IMR-90 (cell line): ENCODE measurements at regions not wholly inside any gene's neighbourhood (a gene's known extent, or its start where the extent isn't known, plus 50 kb on each side); places are given as distances from the start of the nearest gene placed in this dataset.

Source experiments
- ATAC-seq: fragments of 200-7000 bp; cut with Tn5 transposase; 2 replicates; pipeline ENCODE4 v1.9.1; 2020; ENCODE audit warnings: low read depth, mild to moderate bottlenecking, moderate library complexity
- BruUV-seq: library from RNA; stranded (reverse); fragments of 400-500 nt; replicated peaks from 2 replicates; lab custom pipeline; 2021; lab: Mats Ljungman, UMichigan
- CTCF ChIA-PET: fragments of 300-600 bp; formaldehyde crosslinking; extraction: SDS; loops from one replicate; lab custom pipeline; 2021; ENCODE audit warnings: antibody characterized with exemption; lab: Yijun Ruan, JAX
- POLR2A ChIA-PET: fragments of 300-600 bp; sonication (Branson Sonifier 250); formaldehyde crosslinking; loops from one replicate; lab custom pipeline; 2022; ENCODE audit warnings: antibody characterized with exemption; ENCODE audit not compliant: unreplicated experiment; lab: Charles Lee
- DNase-seq: peaks from one replicate; pipeline ENCODE4 v3.0.0; 2013
- H2AFZ ChIP-seq: replicated peaks from 2 replicates; pipeline ENCODE3; 2013; ENCODE audit warnings: low read length, mild to moderate bottlenecking; ENCODE audit not compliant: poor library complexity
- H2AK5ac ChIP-seq: 2 replicates; pipeline ENCODE4 v1.6.1; 2013; ENCODE audit warnings: low read depth, low read length, inconsistent platforms
- H2AK9ac ChIP-seq: replicated peaks from 2 replicates; pipeline ENCODE3; 2013; ENCODE audit warnings: mild to moderate bottlenecking, low read depth, low read length, moderate library complexity; ENCODE audit not compliant: poor library complexity
- H2BK120ac ChIP-seq: 2 replicates; pipeline ENCODE4 v1.6.1; 2013; ENCODE audit warnings: low read depth, low read length, inconsistent platforms
- H2BK15ac ChIP-seq: 3 replicates; pipeline ENCODE4 v1.6.1; 2013; ENCODE audit warnings: low read depth, low read length, inconsistent platforms
- H2BK20ac ChIP-seq: 2 replicates; pipeline ENCODE4 v1.6.1; 2013; ENCODE audit warnings: low read depth, mild to moderate bottlenecking, inconsistent platforms, low read length, moderate library complexity
- H2BK5ac ChIP-seq: 2 replicates; pipeline ENCODE4 v1.6.1; 2013; ENCODE audit warnings: mild to moderate bottlenecking, low read depth, low read length, inconsistent platforms; ENCODE audit not compliant: poor library complexity, severe bottlenecking
- H3K14ac ChIP-seq: replicated peaks from 2 replicates; pipeline ENCODE4 v1.6.1; 2013; ENCODE audit warnings: low read depth, low read length, inconsistent platforms
- H3K18ac ChIP-seq: 2 replicates; pipeline ENCODE4 v1.6.1; 2013; ENCODE audit warnings: low read depth, low read length, control low read depth
- H3K23ac ChIP-seq: 2 replicates; pipeline ENCODE4 v1.6.1; 2013; ENCODE audit warnings: low read depth, low read length, inconsistent platforms
- H3K27ac ChIP-seq: 2 replicates; pipeline ENCODE4 v1.5.1; 2013; ENCODE audit warnings: mild to moderate bottlenecking, control low read depth, low read length; ENCODE audit not compliant: insufficient read depth
- H3K27me3 ChIP-seq: 2 replicates; pipeline ENCODE4 v1.6.1; 2013; ENCODE audit warnings: low read length; ENCODE audit not compliant: control insufficient read depth, insufficient read depth
- H3K36me3 ChIP-seq: 2 replicates; pipeline ENCODE4 v1.6.1; 2013; ENCODE audit warnings: low read length, mixed read lengths; ENCODE audit not compliant: control insufficient read depth, insufficient read depth
- H3K4ac ChIP-seq: 2 replicates; pipeline ENCODE4 v1.6.1; 2013; ENCODE audit warnings: low read depth, low read length, inconsistent platforms
- H3K4me1 ChIP-seq: 2 replicates; pipeline ENCODE4 v1.6.1; 2013; ENCODE audit warnings: low read length, mixed read lengths; ENCODE audit not compliant: control insufficient read depth, insufficient read depth
- H3K4me2 ChIP-seq: 2 replicates; pipeline ENCODE4 v1.6.1; 2013; ENCODE audit warnings: low read depth, mild to moderate bottlenecking, control low read depth, low read length, moderate library complexity
- H3K4me3 ChIP-seq: 2 replicates; pipeline ENCODE4 v1.5.1; 2013; ENCODE audit warnings: low read depth, mild to moderate bottlenecking, control low read depth, low read length, moderate library complexity; ENCODE audit not compliant: insufficient read depth
- H3K56ac ChIP-seq: 2 replicates; pipeline ENCODE4 v1.6.1; 2013; ENCODE audit warnings: low read length, inconsistent platforms; ENCODE audit not compliant: insufficient read depth; ENCODE audit errors: extremely low read depth
- H3K79me1 ChIP-seq, 2 experiments: 2 replicates each; pipeline ENCODE4 v1.6.1; 2013; ENCODE audit warnings: low read length in 2 of 2, inconsistent platforms in 1 of 2, low read depth in 1 of 2
- H3K9ac ChIP-seq: 2 replicates; pipeline ENCODE4 v1.6.1; 2013; ENCODE audit warnings: low read depth, low read length, control low read depth
- H3K9me1 ChIP-seq: 2 replicates; pipeline ENCODE4 v1.6.1; 2013; ENCODE audit warnings: low read length, inconsistent platforms; ENCODE audit not compliant: insufficient read depth
- H3K9me3 ChIP-seq: 2 replicates; pipeline ENCODE4 v1.6.1; 2013; ENCODE audit warnings: low read length; ENCODE audit not compliant: control insufficient read depth, insufficient read depth
- H4K20me1 ChIP-seq: 2 replicates; pipeline ENCODE4 v1.6.1; 2013; ENCODE audit warnings: low read length, inconsistent platforms; ENCODE audit not compliant: insufficient read depth
- H4K5ac ChIP-seq: 2 replicates; pipeline ENCODE4 v1.6.1; 2013; ENCODE audit warnings: mild to moderate bottlenecking, low read depth, low read length, control low read depth
- H4K8ac ChIP-seq, 2 experiments: 2 replicates each; pipeline ENCODE4 v1.6.1; 2013; ENCODE audit warnings: low read depth in 2 of 2, low read length in 2 of 2, control low read depth in 1 of 2, inconsistent platforms in 1 of 2
- H4K91ac ChIP-seq: 2 replicates; pipeline ENCODE4 v1.6.1; 2013; ENCODE audit warnings: low read depth, low read length, inconsistent platforms; ENCODE audit not compliant: insufficient read depth
- BHLHE40 ChIP-seq: fragments of 150-350 bp; IDR thresholded peaks from 2 replicates; pipeline ENCODE4 v1.6.1; 2016; ENCODE audit warnings: mild to moderate bottlenecking, low read depth, low read length
- CHD1 ChIP-seq: IDR thresholded peaks from 2 replicates; pipeline ENCODE4 v1.6.1; 2012; ENCODE audit warnings: low read depth, low read length, improper control_type of control experiment
- FOS ChIP-seq: fragments of 150-350 bp; IDR thresholded peaks from 2 replicates; pipeline ENCODE4 v1.6.1; 2016; ENCODE audit warnings: low read depth, low read length
- MAFK ChIP-seq: IDR thresholded peaks from 2 replicates; pipeline ENCODE4 v1.6.1; 2012; ENCODE audit warnings: low read depth, low read length, improper control_type of control experiment
- MAZ ChIP-seq: IDR thresholded peaks from 2 replicates; pipeline ENCODE4 v1.6.1; 2012; ENCODE audit warnings: low read depth, mild to moderate bottlenecking, low read length, improper control_type of control experiment, moderate library complexity, borderline replicate concordance
- MXI1 ChIP-seq: IDR thresholded peaks from 2 replicates; pipeline ENCODE4 v1.6.1; 2012; ENCODE audit warnings: low read depth, mild to moderate bottlenecking, low read length, moderate library complexity, borderline replicate concordance
- NFE2L2 ChIP-seq: fragments of 150-350 bp; IDR thresholded peaks from 2 replicates; pipeline ENCODE4 v1.6.1; 2016; ENCODE audit warnings: low read depth, mild to moderate bottlenecking, low read length
- POLR2A ChIP-seq: IDR thresholded peaks from 2 replicates; pipeline ENCODE4 v1.6.1; 2012; ENCODE audit warnings: mild to moderate bottlenecking, low read depth, low read length
- RAD21 ChIP-seq: IDR thresholded peaks from 2 replicates; pipeline ENCODE4 v1.6.1; 2012; ENCODE audit warnings: low read length, improper control_type of control experiment
- RCOR1 ChIP-seq: IDR thresholded peaks from 2 replicates; pipeline ENCODE4 v1.6.1; 2012; ENCODE audit warnings: mild to moderate bottlenecking, low read length, improper control_type of control experiment; ENCODE audit not compliant: insufficient replicate concordance
- RFX5 ChIP-seq: IDR thresholded peaks from 2 replicates; pipeline ENCODE4 v1.8.0; 2012; ENCODE audit warnings: low read depth, mild to moderate bottlenecking, low read length, moderate library complexity
- SMC3 ChIP-seq: fragments of 150-350 bp; IDR thresholded peaks from 2 replicates; pipeline ENCODE4 v1.6.1; 2016; ENCODE audit warnings: low read depth, mild to moderate bottlenecking, antibody characterized with exemption, low read length, moderate library complexity
- WGBS, 2 experiments: methylation state at CpG; one replicate each; pipeline versions ENCODE4 v1.1.5 to v1.1.7; 2013; ENCODE audit warnings: missing lambda C conversion rate in 2 of 2; ENCODE audit not compliant: insufficient read length in 1 of 2; ENCODE audit errors: extremely low coverage in 2 of 2; 5-methylcytosine and 5-hydroxymethylcytosine counted together
- dilution Hi-C: fragments of 300-500 bp; cut with HindIII; formaldehyde crosslinking; loops from one replicate; pipeline ENCODE4 v1.14.3; 2018; ENCODE audit warnings: low sequenced_read_pairs; ENCODE audit not compliant: unreplicated experiment
- in situ Hi-C: fragments of 300-500 bp; cut with MboI; formaldehyde crosslinking; loops from 3 replicates; pipeline ENCODE4 v1.14.3; 2019; ENCODE audit warnings: low sequenced_read_pairs, inconsistent platforms, mixed read lengths
- intact Hi-C: fragments of 100-400 bp; cut with micrococcal nuclease; formaldehyde crosslinking; loops from 2 replicates; pipeline ENCODE4 v1.10.0; 2022
- TF ChIP-seq, protein P1 (sequence below): fragments of 150-350 bp; IDR thresholded peaks from 2 replicates; pipeline ENCODE4 v1.6.1; 2017; ENCODE audit warnings: mild to moderate bottlenecking, antibody characterized with exemption, low read length, low read depth

DNA sequence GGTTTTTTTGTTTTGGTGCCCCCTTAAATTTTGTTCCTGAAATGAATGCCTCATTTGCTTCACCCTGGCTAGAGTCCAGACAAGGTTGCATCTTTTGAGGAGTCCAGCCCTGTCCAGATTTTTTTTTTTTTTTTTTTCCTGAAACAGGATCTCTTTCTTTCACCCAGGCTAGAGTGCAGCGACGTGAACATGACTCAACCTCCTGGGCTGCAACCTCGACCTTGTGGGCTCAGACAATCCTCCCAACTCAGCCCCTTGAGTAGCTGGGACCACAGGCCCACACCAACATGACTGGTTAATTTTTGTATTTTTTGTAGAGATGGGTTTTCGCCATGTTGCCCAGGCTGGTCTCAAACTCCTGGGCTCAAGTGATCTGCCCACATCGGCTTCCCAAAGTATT, 469.0 kb upstream of the BRINP1 start:
- no peak overlapping the region for H3K23ac ChIP-seq
- no peak overlapping the region for H2BK120ac ChIP-seq
- no peak overlapping the region for H4K5ac ChIP-seq
- no peak overlapping the region for H4K8ac ChIP-seq
- H2AK9ac ChIP-seq: no peak overlapping the region
- no peak for DNase-seq
- no CpG with 5 or more reads among the region's 5 CpGs for WGBS, 2 experiments
- no peak overlapping the region for H2AK5ac ChIP-seq
- H3K18ac ChIP-seq: no peak overlapping the region
- in situ Hi-C loops (no loop called here), dilution Hi-C loops (no loop called here), intact Hi-C loops (no loop called here)
- no peaks in the 10 kb centered on the region for H3K9me1 ChIP-seq
- H2AFZ ChIP-seq: no peak overlapping the region
- H3K4me3 ChIP-seq: no peak overlapping the region
- ChIA-PET CTCF (interaction anchor here (0.7 kb wide), 1 partner anchor 12 kb away, joined by 6 read pairs; no protein-coding TSS in a partner anchor), POLR2A (no interaction called here)
- peaks cover 5% of the 10 kb centered on the region for H3K9me3 ChIP-seq
- no peak overlapping the region for H3K9ac ChIP-seq
- no peak overlapping the region for H4K91ac ChIP-seq
- H2BK15ac ChIP-seq: no peak overlapping the region
- H2BK5ac ChIP-seq: no peak overlapping the region
- H3K27ac ChIP-seq: no peak overlapping the region
- no peak for ATAC-seq
- no peaks in the 10 kb centered on the region for H3K79me1 ChIP-seq
- no peak overlapping the region for H3K14ac ChIP-seq
- no peaks in the 10 kb centered on the region for H3K36me3 ChIP-seq
- H3K56ac ChIP-seq: no peak overlapping the region
- BruUV-seq: no TSS peak
- no peak overlapping the region for H3K4ac ChIP-seq
- no peaks in the 10 kb centered on the region for H4K20me1 ChIP-seq
- H2BK20ac ChIP-seq: no peak overlapping the region
- TF ChIP-seq MXI1 (no peak), RCOR1 (no peak), MAFK (no peak), RFX5 (no peak), FOS (no peak), BHLHE40 (no peak), POLR2A (no peak), RAD21 (no peak), CHD1 (no peak), MAZ (no peak), NFE2L2 (no peak), SMC3 (no peak)
- TF ChIP-seq, protein P1, sequence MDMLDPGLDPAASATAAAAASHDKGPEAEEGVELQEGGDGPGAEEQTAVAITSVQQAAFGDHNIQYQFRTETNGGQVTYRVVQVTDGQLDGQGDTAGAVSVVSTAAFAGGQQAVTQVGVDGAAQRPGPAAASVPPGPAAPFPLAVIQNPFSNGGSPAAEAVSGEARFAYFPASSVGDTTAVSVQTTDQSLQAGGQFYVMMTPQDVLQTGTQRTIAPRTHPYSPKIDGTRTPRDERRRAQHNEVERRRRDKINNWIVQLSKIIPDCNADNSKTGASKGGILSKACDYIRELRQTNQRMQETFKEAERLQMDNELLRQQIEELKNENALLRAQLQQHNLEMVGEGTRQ: no peak
- H3K4me2 ChIP-seq: no peak overlapping the region
- H3K4me1 ChIP-seq: no peaks in the 10 kb centered on the region
- H3K27me3 ChIP-seq: no peaks in the 10 kb centered on the region
